H1 (cell line): ENCODE measurements at regions not wholly inside any gene's neighbourhood (a gene's known extent, or its start where the extent isn't known, plus 50 kb on each side); places are given as distances from the start of the nearest gene placed in this dataset.
A peak's percentile ranks its signal among the peaks of the same experiment; 100 is the strongest.

Experiments used
- CTCF ChIA-PET: fragments of 300-600 bp; sonication (Branson Sonifier 250); formaldehyde crosslinking; loops from one replicate; lab custom pipeline; 2021; ENCODE audit not compliant: partially characterized antibody; lab: Charles Lee
- POLR2A ChIA-PET: fragments of 300-600 bp; sonication (Branson Sonifier 250); formaldehyde crosslinking; loops from one replicate; lab custom pipeline; 2021; ENCODE audit warnings: inconsistent platforms; ENCODE audit not compliant: partially characterized antibody; lab: Charles Lee
- DNase-seq, 2 experiments: peaks; one replicate each; pipeline versions ENCODE4 v3.0.0 to v3.0.0-alpha.2; 2010 to 2022; ENCODE audit warnings: low spot score in 2 of 2, low read depth in 1 of 2, mixed read lengths in 1 of 2
- FAIRE-seq: peaks from 2 replicates; lab custom pipeline; 2011; peaks lifted over from hg19 to GRCh38; lab: Jason Lieb, UNC
- H2AFZ ChIP-seq: 2 replicates; pipeline ENCODE4 v1.8.1; 2012; ENCODE audit warnings: low read length, inconsistent platforms
- H2AK5ac ChIP-seq: 2 replicates; pipeline ENCODE4 v1.6.1; 2013; ENCODE audit warnings: low read depth, low read length
- H2BK120ac ChIP-seq: replicated peaks from 2 replicates; pipeline ENCODE3; 2013; ENCODE audit warnings: low read depth, low read length, inconsistent platforms
- H2BK12ac ChIP-seq: 2 replicates; pipeline ENCODE4 v1.6.1; 2013; ENCODE audit warnings: low read depth, low read length
- H2BK15ac ChIP-seq: 2 replicates; pipeline ENCODE4 v1.6.1; 2013; ENCODE audit warnings: low read length
- H2BK20ac ChIP-seq: 2 replicates; pipeline ENCODE4 v1.6.1; 2013; ENCODE audit warnings: low read length
- H2BK5ac ChIP-seq: 2 replicates; pipeline ENCODE4 v1.6.1; 2013; ENCODE audit warnings: low read depth, low read length
- H3K14ac ChIP-seq: 2 replicates; pipeline ENCODE4 v1.6.1; 2013; ENCODE audit warnings: inconsistent platforms; ENCODE audit not compliant: insufficient read length
- H3K18ac ChIP-seq: 2 replicates; pipeline ENCODE4 v1.6.1; 2013; ENCODE audit warnings: low read length; ENCODE audit errors: extremely low read depth
- H3K23ac ChIP-seq: 2 replicates; pipeline ENCODE4 v1.6.1; 2013; ENCODE audit warnings: inconsistent platforms; ENCODE audit not compliant: insufficient read length
- H3K23me2 ChIP-seq: 2 replicates; pipeline ENCODE4 v1.6.1; 2013; ENCODE audit warnings: low read depth, low read length
- H3K27ac ChIP-seq: 2 replicates; pipeline ENCODE4 v1.6.1; 2011; ENCODE audit warnings: low read depth, low read length, inconsistent platforms
- H3K27me3 ChIP-seq, 4 experiments: replicated peaks in 1 of 4; 1 replicate in 1 of 4; 2 replicates in 3 of 4; pipeline versions ENCODE4 v1.6.1 to v1.8.1; 2011 to 2013; ENCODE audit warnings: low read length in 3 of 4, mild to moderate bottlenecking in 3 of 4, inconsistent platforms in 2 of 4, mixed read lengths in 2 of 4, moderate library complexity in 1 of 4; ENCODE audit not compliant: control insufficient read depth in 3 of 4, insufficient read depth in 3 of 4; ENCODE audit errors: extremely low read depth in 1 of 4
- H3K36me3 ChIP-seq, 4 experiments: 2 replicates each; pipeline versions ENCODE4 v1.6.1 to v1.8.1; 2011 to 2013; ENCODE audit warnings: mild to moderate bottlenecking in 4 of 4, low read length in 3 of 4, moderate library complexity in 2 of 4, control low read depth in 1 of 4, inconsistent platforms in 1 of 4; ENCODE audit not compliant: insufficient read depth in 4 of 4, control insufficient read depth in 2 of 4
- H3K4ac ChIP-seq: replicated peaks from 2 replicates; pipeline ENCODE3; 2013; ENCODE audit warnings: low read length, low read depth, mixed read lengths, inconsistent platforms; ENCODE audit not compliant: insufficient read length
- H3K4me1 ChIP-seq, 4 experiments: replicated peaks in 1 of 4; 1 replicate in 1 of 4; 2 replicates in 3 of 4; pipeline versions ENCODE4 v1.6.1 to v1.8.1; 2011 to 2013; ENCODE audit warnings: low read length in 3 of 4, inconsistent platforms in 2 of 4, mixed read lengths in 1 of 4; ENCODE audit not compliant: insufficient read depth in 4 of 4, control insufficient read depth in 3 of 4
- H3K4me2 ChIP-seq, 2 experiments: 2 replicates each; pipeline versions ENCODE4 v1.6.1 to v1.8.1; 2011 to 2013; ENCODE audit warnings: low read depth in 2 of 2, low read length in 2 of 2, control low read depth in 1 of 2, inconsistent platforms in 1 of 2, mild to moderate bottlenecking in 1 of 2; ENCODE audit not compliant: insufficient read depth in 1 of 2
- H3K4me3 ChIP-seq, 4 experiments: fragments of 200-600, 300-600 bp in 1 of 4; sonication (generic), shearing (Covaris generic), sonication (Bioruptor Twin) in 1 of 4; 2 replicates each; pipeline versions ENCODE4 v1.5.1 to v1.8.1; 2011 to 2016; ENCODE audit warnings: low read length in 4 of 4, low read depth in 3 of 4, control low read depth in 2 of 4, inconsistent platforms in 2 of 4, mild to moderate bottlenecking in 2 of 4, mixed read lengths in 1 of 4, moderate library complexity in 1 of 4; ENCODE audit not compliant: insufficient read depth in 2 of 4; ENCODE audit errors: extremely low read depth in 1 of 4
- H3K56ac ChIP-seq: replicated peaks from 2 replicates; pipeline ENCODE3; 2013; ENCODE audit warnings: low read depth, mild to moderate bottlenecking, mixed read lengths, low read length, inconsistent platforms; ENCODE audit not compliant: insufficient read length
- H3K79me1 ChIP-seq: 2 replicates; pipeline ENCODE4 v1.6.1; 2013; ENCODE audit warnings: low read depth, low read length, control low read depth
- H3K79me2 ChIP-seq, 2 experiments: 2 replicates each; pipeline versions ENCODE4 v1.6.1 to v1.8.1; 2012 to 2013; ENCODE audit warnings: low read length in 2 of 2, mild to moderate bottlenecking in 2 of 2, inconsistent platforms in 1 of 2; ENCODE audit not compliant: insufficient read depth in 2 of 2, control insufficient read depth in 1 of 2
- H3K9ac ChIP-seq, 4 experiments: replicated peaks in 1 of 4; 1 replicate in 1 of 4; 2 replicates in 3 of 4; pipeline versions ENCODE4 v1.6.1 to v1.8.1; 2011 to 2013; ENCODE audit warnings: low read depth in 3 of 4, low read length in 3 of 4, control low read depth in 2 of 4, mild to moderate bottlenecking in 2 of 4, moderate library complexity in 2 of 4, inconsistent platforms in 1 of 4; ENCODE audit errors: extremely low read depth in 1 of 4
- H3K9me3 ChIP-seq, 2 experiments: 2 replicates each; pipeline versions ENCODE4 v1.6.1 to v1.8.1; 2012 to 2013; ENCODE audit warnings: mild to moderate bottlenecking in 2 of 2, moderate library complexity in 2 of 2, control low read depth in 1 of 2, inconsistent platforms in 1 of 2, low read depth in 1 of 2, low read length in 1 of 2, mixed read lengths in 1 of 2; ENCODE audit not compliant: insufficient read depth in 2 of 2
- H4K20me1 ChIP-seq, 2 experiments: replicated peaks in 1 of 2; 2 replicates each; pipeline versions ENCODE3 to v1.8.1; 2011 to 2013; ENCODE audit warnings: inconsistent platforms in 2 of 2, low read length in 2 of 2, mild to moderate bottlenecking in 1 of 2; ENCODE audit not compliant: insufficient read depth in 2 of 2, control insufficient read depth in 1 of 2
- H4K5ac ChIP-seq: 2 replicates; pipeline ENCODE4 v1.6.1; 2013; ENCODE audit warnings: low read length, low read depth, mixed read lengths, inconsistent platforms; ENCODE audit not compliant: insufficient read length
- H4K8ac ChIP-seq: 2 replicates; pipeline ENCODE4 v1.8.0; 2013; ENCODE audit warnings: mild to moderate bottlenecking, moderate library complexity, low read length, inconsistent platforms; ENCODE audit not compliant: insufficient read depth; ENCODE audit errors: extremely low read depth
- H4K91ac ChIP-seq: replicated peaks from 2 replicates; pipeline ENCODE3; 2013; ENCODE audit warnings: low read length, mixed read lengths, inconsistent platforms; ENCODE audit not compliant: insufficient read length
- BACH1 ChIP-seq: IDR thresholded peaks from 2 replicates; pipeline ENCODE4 v1.6.1; 2012; ENCODE audit warnings: low read length, improper control_type of control experiment
- BRCA1 ChIP-seq: IDR thresholded peaks from 2 replicates; pipeline ENCODE4 v1.6.1; 2012; ENCODE audit warnings: low read depth, low read length, improper control_type of control experiment
- CEBPB ChIP-seq: IDR thresholded peaks from 2 replicates; pipeline ENCODE4 v1.6.1; 2012; ENCODE audit warnings: low read depth, low read length
- CTBP2 ChIP-seq: IDR thresholded peaks from 2 replicates; pipeline ENCODE4 v1.7.0; 2011; ENCODE audit warnings: borderline replicate concordance, mild to moderate bottlenecking, moderate library complexity, mixed read lengths, low read length; ENCODE audit not compliant: insufficient read depth, insufficient read length
- HDAC6 ChIP-seq: IDR thresholded peaks from one replicate; pipeline ENCODE4 v1.7.1; 2012; ENCODE audit warnings: low read depth, mild to moderate bottlenecking, inconsistent platforms, low read length, moderate library complexity
- POLR2AphosphoS5 ChIP-seq: IDR thresholded peaks from 2 replicates; pipeline ENCODE4 v1.6.1; 2011; ENCODE audit warnings: low read depth, low read length
- POU5F1 ChIP-seq: IDR thresholded peaks from 2 replicates; pipeline ENCODE4 v1.6.1; 2011; ENCODE audit warnings: low read depth, mild to moderate bottlenecking, low read length, moderate library complexity
- RXRA ChIP-seq: IDR thresholded peaks from 2 replicates; pipeline ENCODE4 v1.6.1; 2011; ENCODE audit warnings: low read depth, mild to moderate bottlenecking, low read length, moderate library complexity; ENCODE audit not compliant: insufficient read depth
- SIN3A ChIP-seq, 2 experiments: IDR thresholded peaks in 1 of 2; conservative IDR thresholded peaks in 1 of 2; 2 replicates each; pipeline ENCODE4 v1.6.1; 2011 to 2012; ENCODE audit warnings: low read length in 2 of 2, improper control_type of control experiment in 1 of 2, low read depth in 1 of 2, mild to moderate bottlenecking in 1 of 2
- SIX5 ChIP-seq: IDR thresholded peaks from 2 replicates; pipeline ENCODE4 v1.6.1; 2011; ENCODE audit warnings: mild to moderate bottlenecking, low read depth, low read length
- TAF7 ChIP-seq: optimal IDR thresholded peaks from 2 replicates; pipeline ENCODE3; 2011; ENCODE audit warnings: low read depth, mild to moderate bottlenecking, inconsistent platforms, low read length, moderate library complexity, borderline replicate concordance
- WGBS, 2 experiments: shearing (Covaris generic) in 1 of 2; methylation state at CpG; one replicate each; pipeline versions ENCODE4 v1.1.6 to v1.1.7; 2013 to 2015; ENCODE audit warnings: low lambda C conversion rate in 2 of 2, mixed read lengths in 2 of 2, inconsistent platforms in 1 of 2, low coverage in 1 of 2, missing lambda C conversion rate in 1 of 2; ENCODE audit not compliant: insufficient replicate concordance in 2 of 2, insufficient coverage in 1 of 2, insufficient read length in 1 of 2; ENCODE audit errors: extremely low coverage in 1 of 2, missing lambda C conversion rate in 1 of 2; 5-methylcytosine and 5-hydroxymethylcytosine counted together
- TF ChIP-seq, protein P1 (sequence below): IDR thresholded peaks from 2 replicates; pipeline ENCODE4 v1.6.1; 2012; ENCODE audit warnings: inconsistent platforms

DNA sequence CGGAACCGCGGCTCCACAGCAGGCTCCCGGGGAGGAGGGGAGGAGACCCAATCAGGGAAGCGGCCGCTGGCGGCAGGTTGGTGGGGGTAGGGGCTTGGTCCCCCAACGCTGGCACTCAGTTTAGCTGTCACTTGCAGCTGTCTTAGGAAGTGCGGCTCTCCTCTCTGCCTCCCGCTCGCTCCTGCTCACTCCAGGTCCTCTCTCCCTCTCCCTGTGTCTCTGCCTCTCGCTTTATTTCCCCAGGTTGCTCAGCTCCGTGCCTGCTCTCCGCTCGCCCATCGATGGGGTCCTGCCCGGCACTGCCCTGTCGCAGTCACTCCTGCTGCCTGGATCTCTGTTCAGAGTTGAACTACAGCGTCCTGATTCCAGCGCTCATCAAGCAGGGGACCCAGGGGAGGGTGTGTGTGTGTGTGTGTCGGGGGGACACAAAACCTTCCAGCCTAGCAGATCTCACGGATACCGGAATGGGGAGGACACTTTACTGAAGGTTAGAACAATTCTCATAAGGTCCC lies 145.6 kb downstream of the ENGASE start:
- Histone ChIP-seq H3K14ac (no peak overlapping the region), H3K23me2 (peaks cover 7% of the 10 kb centered on the region; the same call in 1 of the 2 replicates), H3K9ac (peak overlapping the region in 1 of 4 experiments; percentile 34; a peak in 1 of 7 replicates), H4K91ac (peak overlapping the region; percentile 92), H3K4me2 (peak overlapping the region; percentile 97 to 98), H2AK5ac (no peak overlapping the region; the same call in 1 of the 2 replicates), H3K4ac (peak overlapping the region; percentile 86), H3K27ac (no peak overlapping the region), H3K9me3 (no peaks in the 10 kb centered on the region), H2BK5ac (peak overlapping the region; percentile 84; the same call in 1 of the 2 replicates), H4K8ac (no peak overlapping the region; the same call in 1 of the 2 replicates), H2AFZ (peak overlapping the region; percentile 72; the same call in 1 of the 2 replicates), H3K4me1 (peaks cover 0 to 32% (median 16%) of the 10 kb centered on the region in 4 experiments; a peak in 5 of 7 replicates), H3K18ac (peak overlapping the region; percentile 44), H3K79me2 (no peaks in the 10 kb centered on the region), H4K20me1 (no peaks in the 10 kb centered on the region), H3K23ac (no peak overlapping the region), H3K4me3 (peak overlapping the region; percentile 35 to 61 (median 49)), H2BK120ac (peak overlapping the region; percentile 52), H2BK15ac (peak overlapping the region; percentile 95; the same call in 1 of the 2 replicates), H3K27me3 (no peaks in the 10 kb centered on the region; a peak in 1 of 7 replicates), H2BK20ac (no peak overlapping the region), H3K36me3 (no peaks in the 10 kb centered on the region), H2BK12ac (peak overlapping the region; percentile 55; the same call in 1 of the 2 replicates), H4K5ac (peak overlapping the region; percentile 22), H3K79me1 (no peaks in the 10 kb centered on the region; the same call in 1 of the 2 replicates), H3K56ac (no peak overlapping the region)
- CTCF ChIA-PET = interaction anchor here (0.8 to 2.0 kb wide), 7 partner anchors 10 to 168 kb away, joined by 3 to 7 read pairs (median 4); no protein-coding TSS in a partner anchor
- DNase-seq (no peak), FAIRE-seq (no peak)
- WGBS, 2 experiments = 10% methylated on average over 16 of the region's 23 CpGs; no CpG with 5 or more reads in 1 of the 2 experiments
- POLR2A ChIA-PET = interaction anchor here (1.0 to 1.1 kb wide), 2 partner anchors 18 to 51 kb away, joined by 3 read pairs; no protein-coding TSS in a partner anchor
- peak in 1 of 2 experiments; percentile 39; a peak in 1 of 4 replicates for TF ChIP-seq SIN3A (conservative IDR thresholded peaks at IDR 0.05 in 1 of 2, IDR thresholded peaks at IDR 0.05 in 1 of 2; ENCODE audit: low read depth in 1 of 2, low read length in 2 of 2)
- no peak for TF ChIP-seq CTBP2
- no peak for TF ChIP-seq POLR2AphosphoS5
- TF ChIP-seq RXRA = no peak
- TF ChIP-seq CEBPB = no peak
- TF ChIP-seq TAF7 = no peak
- no peak for TF ChIP-seq BACH1
- no peak for TF ChIP-seq SIX5
- TF ChIP-seq BRCA1 = no peak
- no peak for TF ChIP-seq POU5F1
- no peak for TF ChIP-seq HDAC6
- TF ChIP-seq, protein P1, sequence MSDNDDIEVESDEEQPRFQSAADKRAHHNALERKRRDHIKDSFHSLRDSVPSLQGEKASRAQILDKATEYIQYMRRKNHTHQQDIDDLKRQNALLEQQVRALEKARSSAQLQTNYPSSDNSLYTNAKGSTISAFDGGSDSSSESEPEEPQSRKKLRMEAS = no peak
